K562 (cell line): ENCODE measurements at regions not wholly inside any gene's neighbourhood (a gene's known extent, or its start where the extent isn't known, plus 50 kb on each side); places are given as distances from the start of the nearest gene placed in this dataset.

Source experiments
- ARHGAP35 ChIP-seq: fragments of 450-650 bp; IDR thresholded peaks from 2 replicates; pipeline ENCODE4 v1.6.1; 2018; ENCODE audit not compliant: partially characterized antibody
- HDAC3 ChIP-seq: fragments of 450-650 bp; IDR thresholded peaks from 2 replicates; pipeline ENCODE4 v1.6.1; 2018; ENCODE audit warnings: borderline replicate concordance, mild to moderate bottlenecking, moderate library complexity; ENCODE audit not compliant: partially characterized antibody
- HMGN3 ChIP-seq: IDR thresholded peaks from 2 replicates; pipeline ENCODE4 v1.6.1; 2011; ENCODE audit warnings: borderline replicate concordance, low read depth, mild to moderate bottlenecking, mixed read lengths, low read length; ENCODE audit not compliant: insufficient read length; ENCODE audit errors: extremely low read depth
- KLF10 ChIP-seq: fragments of 250-450 bp; sonication (Bioruptor Pico); IDR thresholded peaks from 2 replicates; pipeline ENCODE4 v1.6.1; 2021; ENCODE audit warnings: matching md5 sums
- ZNF75A ChIP-seq: fragments of 450-650 bp; formaldehyde crosslinking; IDR thresholded peaks from 2 replicates; pipeline ENCODE4 v1.4.0; 2020; ENCODE audit warnings: mild to moderate bottlenecking
- TF ChIP-seq, protein P1 (sequence below): fragments of 200-600 bp; sonication (generic); IDR thresholded peaks from one replicate; pipeline ENCODE4 v1.6.1; 2012; ENCODE audit warnings: mild to moderate bottlenecking, low read depth, low read length, inconsistent platforms
- TF ChIP-seq, protein P2 (sequence below): fragments of 450-650 bp; formaldehyde crosslinking; IDR thresholded peaks from 2 replicates; pipeline ENCODE4 v1.4.0; 2020; ENCODE audit warnings: mild to moderate bottlenecking, moderate library complexity
- TF ChIP-seq, protein P3 (sequence below): fragments of 250-450 bp; sonication (Bioruptor Pico); IDR thresholded peaks from 2 replicates; pipeline ENCODE4 v1.5.0; 2021; ENCODE audit warnings: mild to moderate bottlenecking, moderate library complexity

DNA sequence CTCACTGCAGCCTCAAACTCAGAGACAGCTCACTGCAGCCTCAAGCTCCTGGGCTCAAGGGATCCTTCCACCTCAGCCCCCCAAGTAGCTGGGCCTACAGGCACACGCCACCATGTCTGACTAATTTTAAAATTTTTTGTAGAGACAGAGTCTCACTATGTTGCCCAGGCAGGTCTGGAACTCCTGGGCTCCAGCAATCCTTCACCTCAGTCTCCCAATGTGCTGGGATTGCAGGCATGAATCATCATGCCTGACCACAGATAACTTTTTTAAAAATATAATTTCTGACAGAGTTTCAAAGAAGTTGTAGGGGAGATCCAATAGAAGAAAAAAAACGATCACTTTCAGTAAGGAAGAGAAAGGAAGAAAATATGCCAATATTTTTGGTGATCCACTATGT lies 189.7 kb upstream of the CDKN3 start (continued):
- TF ChIP-seq, protein P1, sequence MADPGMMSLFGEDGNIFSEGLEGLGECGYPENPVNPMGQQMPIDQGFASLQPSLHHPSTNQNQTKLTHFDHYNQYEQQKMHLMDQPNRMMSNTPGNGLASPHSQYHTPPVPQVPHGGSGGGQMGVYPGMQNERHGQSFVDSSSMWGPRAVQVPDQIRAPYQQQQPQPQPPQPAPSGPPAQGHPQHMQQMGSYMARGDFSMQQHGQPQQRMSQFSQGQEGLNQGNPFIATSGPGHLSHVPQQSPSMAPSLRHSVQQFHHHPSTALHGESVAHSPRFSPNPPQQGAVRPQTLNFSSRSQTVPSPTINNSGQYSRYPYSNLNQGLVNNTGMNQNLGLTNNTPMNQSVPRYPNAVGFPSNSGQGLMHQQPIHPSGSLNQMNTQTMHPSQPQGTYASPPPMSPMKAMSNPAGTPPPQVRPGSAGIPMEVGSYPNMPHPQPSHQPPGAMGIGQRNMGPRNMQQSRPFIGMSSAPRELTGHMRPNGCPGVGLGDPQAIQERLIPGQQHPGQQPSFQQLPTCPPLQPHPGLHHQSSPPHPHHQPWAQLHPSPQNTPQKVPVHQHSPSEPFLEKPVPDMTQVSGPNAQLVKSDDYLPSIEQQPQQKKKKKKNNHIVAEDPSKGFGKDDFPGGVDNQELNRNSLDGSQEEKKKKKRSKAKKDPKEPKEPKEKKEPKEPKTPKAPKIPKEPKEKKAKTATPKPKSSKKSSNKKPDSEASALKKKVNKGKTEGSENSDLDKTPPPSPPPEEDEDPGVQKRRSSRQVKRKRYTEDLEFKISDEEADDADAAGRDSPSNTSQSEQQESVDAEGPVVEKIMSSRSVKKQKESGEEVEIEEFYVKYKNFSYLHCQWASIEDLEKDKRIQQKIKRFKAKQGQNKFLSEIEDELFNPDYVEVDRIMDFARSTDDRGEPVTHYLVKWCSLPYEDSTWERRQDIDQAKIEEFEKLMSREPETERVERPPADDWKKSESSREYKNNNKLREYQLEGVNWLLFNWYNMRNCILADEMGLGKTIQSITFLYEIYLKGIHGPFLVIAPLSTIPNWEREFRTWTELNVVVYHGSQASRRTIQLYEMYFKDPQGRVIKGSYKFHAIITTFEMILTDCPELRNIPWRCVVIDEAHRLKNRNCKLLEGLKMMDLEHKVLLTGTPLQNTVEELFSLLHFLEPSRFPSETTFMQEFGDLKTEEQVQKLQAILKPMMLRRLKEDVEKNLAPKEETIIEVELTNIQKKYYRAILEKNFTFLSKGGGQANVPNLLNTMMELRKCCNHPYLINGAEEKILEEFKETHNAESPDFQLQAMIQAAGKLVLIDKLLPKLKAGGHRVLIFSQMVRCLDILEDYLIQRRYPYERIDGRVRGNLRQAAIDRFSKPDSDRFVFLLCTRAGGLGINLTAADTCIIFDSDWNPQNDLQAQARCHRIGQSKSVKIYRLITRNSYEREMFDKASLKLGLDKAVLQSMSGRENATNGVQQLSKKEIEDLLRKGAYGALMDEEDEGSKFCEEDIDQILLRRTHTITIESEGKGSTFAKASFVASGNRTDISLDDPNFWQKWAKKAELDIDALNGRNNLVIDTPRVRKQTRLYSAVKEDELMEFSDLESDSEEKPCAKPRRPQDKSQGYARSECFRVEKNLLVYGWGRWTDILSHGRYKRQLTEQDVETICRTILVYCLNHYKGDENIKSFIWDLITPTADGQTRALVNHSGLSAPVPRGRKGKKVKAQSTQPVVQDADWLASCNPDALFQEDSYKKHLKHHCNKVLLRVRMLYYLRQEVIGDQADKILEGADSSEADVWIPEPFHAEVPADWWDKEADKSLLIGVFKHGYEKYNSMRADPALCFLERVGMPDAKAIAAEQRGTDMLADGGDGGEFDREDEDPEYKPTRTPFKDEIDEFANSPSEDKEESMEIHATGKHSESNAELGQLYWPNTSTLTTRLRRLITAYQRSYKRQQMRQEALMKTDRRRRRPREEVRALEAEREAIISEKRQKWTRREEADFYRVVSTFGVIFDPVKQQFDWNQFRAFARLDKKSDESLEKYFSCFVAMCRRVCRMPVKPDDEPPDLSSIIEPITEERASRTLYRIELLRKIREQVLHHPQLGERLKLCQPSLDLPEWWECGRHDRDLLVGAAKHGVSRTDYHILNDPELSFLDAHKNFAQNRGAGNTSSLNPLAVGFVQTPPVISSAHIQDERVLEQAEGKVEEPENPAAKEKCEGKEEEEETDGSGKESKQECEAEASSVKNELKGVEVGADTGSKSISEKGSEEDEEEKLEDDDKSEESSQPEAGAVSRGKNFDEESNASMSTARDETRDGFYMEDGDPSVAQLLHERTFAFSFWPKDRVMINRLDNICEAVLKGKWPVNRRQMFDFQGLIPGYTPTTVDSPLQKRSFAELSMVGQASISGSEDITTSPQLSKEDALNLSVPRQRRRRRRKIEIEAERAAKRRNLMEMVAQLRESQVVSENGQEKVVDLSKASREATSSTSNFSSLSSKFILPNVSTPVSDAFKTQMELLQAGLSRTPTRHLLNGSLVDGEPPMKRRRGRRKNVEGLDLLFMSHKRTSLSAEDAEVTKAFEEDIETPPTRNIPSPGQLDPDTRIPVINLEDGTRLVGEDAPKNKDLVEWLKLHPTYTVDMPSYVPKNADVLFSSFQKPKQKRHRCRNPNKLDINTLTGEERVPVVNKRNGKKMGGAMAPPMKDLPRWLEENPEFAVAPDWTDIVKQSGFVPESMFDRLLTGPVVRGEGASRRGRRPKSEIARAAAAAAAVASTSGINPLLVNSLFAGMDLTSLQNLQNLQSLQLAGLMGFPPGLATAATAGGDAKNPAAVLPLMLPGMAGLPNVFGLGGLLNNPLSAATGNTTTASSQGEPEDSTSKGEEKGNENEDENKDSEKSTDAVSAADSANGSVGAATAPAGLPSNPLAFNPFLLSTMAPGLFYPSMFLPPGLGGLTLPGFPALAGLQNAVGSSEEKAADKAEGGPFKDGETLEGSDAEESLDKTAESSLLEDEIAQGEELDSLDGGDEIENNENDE: no peak
- TF ChIP-seq HDAC3 (no peak), KLF10 (CRISPR knock-in tag) (no peak), HMGN3 (no peak), ARHGAP35 (no peak), ZNF75A (no peak)
- TF ChIP-seq, protein P2, sequence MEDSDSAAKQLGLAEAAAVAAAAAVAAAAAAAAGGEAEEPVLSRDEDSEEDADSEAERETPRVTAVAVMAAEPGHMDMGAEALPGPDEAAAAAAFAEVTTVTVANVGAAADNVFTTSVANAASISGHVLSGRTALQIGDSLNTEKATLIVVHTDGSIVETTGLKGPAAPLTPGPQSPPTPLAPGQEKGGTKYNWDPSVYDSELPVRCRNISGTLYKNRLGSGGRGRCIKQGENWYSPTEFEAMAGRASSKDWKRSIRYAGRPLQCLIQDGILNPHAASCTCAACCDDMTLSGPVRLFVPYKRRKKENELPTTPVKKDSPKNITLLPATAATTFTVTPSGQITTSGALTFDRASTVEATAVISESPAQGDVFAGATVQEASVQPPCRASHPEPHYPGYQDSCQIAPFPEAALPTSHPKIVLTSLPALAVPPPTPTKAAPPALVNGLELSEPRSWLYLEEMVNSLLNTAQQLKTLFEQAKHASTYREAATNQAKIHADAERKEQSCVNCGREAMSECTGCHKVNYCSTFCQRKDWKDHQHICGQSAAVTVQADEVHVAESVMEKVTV: no peak
- TF ChIP-seq, protein P3, sequence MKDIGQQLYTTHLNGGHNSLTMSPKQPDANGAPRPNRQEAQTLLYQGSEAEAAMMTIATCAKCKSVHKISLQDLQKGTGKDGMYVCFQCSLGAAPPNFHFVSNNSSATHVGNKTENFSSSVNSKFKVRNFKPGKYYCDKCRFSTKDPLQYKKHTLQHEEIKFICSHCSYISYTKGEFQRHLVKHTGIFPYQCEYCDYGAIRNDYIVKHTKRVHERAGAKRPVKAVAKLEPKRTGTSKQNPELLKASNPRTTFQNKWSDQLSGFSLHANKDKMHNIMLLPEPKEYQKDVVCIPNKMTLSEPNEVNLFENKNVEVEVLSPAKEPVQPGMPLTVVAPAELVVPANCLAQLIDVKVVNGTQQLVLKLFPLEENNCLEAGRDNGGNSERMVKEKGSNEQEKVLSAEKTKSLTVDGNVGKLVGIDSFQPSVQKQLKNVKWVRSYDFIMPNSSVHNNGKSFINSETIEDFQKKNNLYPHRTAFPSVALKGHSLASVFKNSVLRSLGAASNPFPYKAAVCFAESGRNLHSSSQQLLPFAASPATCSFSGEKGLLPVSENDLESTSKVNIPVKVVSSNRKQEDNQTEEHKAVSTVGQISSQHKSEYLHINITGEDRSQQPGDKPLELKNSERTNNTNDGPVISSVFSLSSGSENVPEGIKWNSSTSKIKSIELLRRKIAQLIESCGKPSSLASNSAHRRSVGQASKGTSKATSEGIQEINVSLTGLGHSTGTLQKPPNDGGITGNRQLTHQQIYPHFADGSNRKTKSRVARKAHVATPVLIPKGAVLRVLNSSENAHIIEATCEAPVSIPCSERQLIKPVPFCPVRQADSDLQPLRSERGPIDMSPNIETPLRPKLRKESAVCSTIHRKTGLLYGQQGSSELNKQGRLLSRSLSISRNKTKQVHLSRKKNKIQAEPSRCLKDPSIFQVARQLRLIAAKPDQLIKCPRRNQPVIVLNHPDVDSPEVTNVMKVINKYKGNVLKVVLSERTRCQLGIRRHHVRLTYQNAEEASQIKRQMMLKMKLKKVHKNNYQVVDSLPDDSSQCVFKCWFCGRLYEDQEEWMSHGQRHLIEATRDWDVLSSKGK: no peak
